Endothelial cell of umbilical vein (primary cell): ENCODE measurements at regions not wholly inside any gene's neighbourhood (a gene's known extent, or its start where the extent isn't known, plus 50 kb on each side); places are given as distances from the start of the nearest gene placed in this dataset.

ENCODE experiments used
- CTCF ChIP-seq, 2 donors: IDR thresholded peaks; 1 replicate in 1 of 2; 2 replicates in 1 of 2; pipeline ENCODE4 v1.5.1; 2011; ENCODE audit warnings: low read length in 2 of 2, mild to moderate bottlenecking in 2 of 2, moderate library complexity in 2 of 2, control low read depth in 1 of 2, inconsistent platforms in 1 of 2, low read depth in 1 of 2; ENCODE audit not compliant: insufficient read depth in 1 of 2; ENCODE audit errors: extremely low read depth in 1 of 2
- EZH2 ChIP-seq: IDR thresholded peaks from 2 replicates; pipeline ENCODE4 v1.6.1; 2012; ENCODE audit warnings: borderline replicate concordance, low read depth, mild to moderate bottlenecking, moderate library complexity, low read length, inconsistent platforms; ENCODE audit not compliant: severe bottlenecking
- FOS ChIP-seq: IDR thresholded peaks from 2 replicates; pipeline ENCODE4 v1.6.1; 2011; ENCODE audit warnings: mild to moderate bottlenecking, low read length, moderate library complexity, borderline replicate concordance; ENCODE audit not compliant: insufficient read depth
- JUN ChIP-seq: IDR thresholded peaks from 2 replicates; pipeline ENCODE4 v1.6.1; 2011; ENCODE audit warnings: borderline replicate concordance, low read depth; ENCODE audit not compliant: insufficient read length, insufficient read depth
- MAX ChIP-seq: IDR thresholded peaks from 2 replicates; pipeline ENCODE4 v1.6.1; 2011; ENCODE audit not compliant: insufficient read depth, insufficient read length
- MYC ChIP-seq: IDR thresholded peaks from one replicate; pipeline ENCODE4 v1.6.1; 2011; ENCODE audit warnings: mild to moderate bottlenecking, low read depth, low read length
- POLR2A ChIP-seq: IDR thresholded peaks from 2 replicates; pipeline ENCODE4 v1.6.1; 2012; ENCODE audit warnings: low read depth, mild to moderate bottlenecking, control low read depth, low read length
- POLR2AphosphoS5 ChIP-seq: IDR thresholded peaks from 2 replicates; pipeline ENCODE4 v1.6.1; 2012; ENCODE audit warnings: low read depth, mild to moderate bottlenecking, control low read depth, low read length, moderate library complexity; ENCODE audit not compliant: insufficient read depth

- TF ChIP-seq JUN (no peak), CTCF (IDR thresholded peaks at IDR 0.05; ENCODE audit: extremely low read depth in 1 of 2, insufficient read depth in 1 of 2, low read depth in 1 of 2, low read length in 2 of 2) (no peak), MAX (no peak), POLR2A (no peak), POLR2AphosphoS5 (no peak), MYC (no peak), FOS (no peak), EZH2 (no peak)
Measured at GRCh38 chrX:38970845-38971244, 169.6 kb downstream of the MID1IP1 start.
